Right lobe of liver (tissue), 6 donors: ENCODE measurements at regions not wholly inside any gene's neighbourhood (a gene's known extent, or its start where the extent isn't known, plus 50 kb on each side); places are given as distances from the start of the nearest gene placed in this dataset.

Experiments used
- ATAC-seq, 4 donors: fragments of 200-7000 bp; cut with Tn5 transposase; one replicate each; pipeline ENCODE4 v1.9.1; 2020; ENCODE audit warnings: mild to moderate bottlenecking in 4 of 4, moderate library complexity in 4 of 4
- DNase-seq, 3 donors: peaks; one replicate each; pipeline ENCODE4 v3.0.0-alpha.2; 2020
- H3K27ac ChIP-seq, 3 donors: fragments of 200-600 bp; one replicate each; pipeline ENCODE4 v1.8.0; 2022
- H3K27me3 ChIP-seq, 2 donors: fragments of 200-600 bp; one replicate each; pipeline ENCODE4 v1.8.0; 2022
- H3K36me3 ChIP-seq, 4 donors: fragments of 200-600 bp; sonication (generic) in 1 of 4; one replicate each; pipeline versions ENCODE4 v1.5.1 to v1.8.0; 2017 to 2022; ENCODE audit warnings: control low read depth in 1 of 4
- H3K4me1 ChIP-seq, 4 donors: fragments of 200-600 bp; sonication (generic) in 1 of 4; one replicate each; pipeline versions ENCODE4 v1.5.1 to v1.8.0; 2017 to 2022; ENCODE audit warnings: control low read depth in 1 of 4
- H3K4me3 ChIP-seq, 3 donors: fragments of 200-600 bp; one replicate each; pipeline ENCODE4 v1.8.0; 2022
- H3K9me3 ChIP-seq, 4 donors: fragments of 200-600 bp; sonication (generic) in 1 of 4; one replicate each; pipeline versions ENCODE4 v1.5.1 to v1.8.0; 2017 to 2022; ENCODE audit warnings: control low read depth in 1 of 4
- POLR2A ChIP-seq: fragments of 450-650 bp; IDR thresholded peaks from one replicate; pipeline ENCODE4 v1.6.1; 2017; ENCODE audit warnings: antibody characterized with exemption, mild to moderate bottlenecking
- WGBS: methylation state at CpG from one replicate; pipeline ENCODE4 v1.1.6; 2018; ENCODE audit warnings: low coverage, low lambda C conversion rate; ENCODE audit not compliant: insufficient coverage; ENCODE audit errors: missing lambda C conversion rate; 5-methylcytosine and 5-hydroxymethylcytosine counted together
- intact Hi-C, 2 donors: fragments of 100-400 bp; cut with DNase I; formaldehyde crosslinking; loops; one replicate each; pipeline versions ENCODE4 v1.11.2 to v1.14.1; 2022
- TF ChIP-seq, protein P1 (sequence below), 4 donors: fragments of 200-600 bp in 3 of 4; fragments of 450-650 bp in 1 of 4; IDR thresholded peaks; one replicate each; pipeline versions ENCODE4 v1.5.1 to v1.8.0; 2016 to 2022; ENCODE audit warnings: antibody characterized with exemption in 4 of 4, mild to moderate bottlenecking in 2 of 4
- donor health status: DM: no; HTN: yes; CAD: no.
- donor health status: DM: no; HTN: no; CAD: no.
- donor health status: DM: no; HTN: no; CAD: no.
- donor health status: DM: no; HTN: yes; CAD: no.
- donor health status: DM: no; HTN: yes; CAD: no.

DNA sequence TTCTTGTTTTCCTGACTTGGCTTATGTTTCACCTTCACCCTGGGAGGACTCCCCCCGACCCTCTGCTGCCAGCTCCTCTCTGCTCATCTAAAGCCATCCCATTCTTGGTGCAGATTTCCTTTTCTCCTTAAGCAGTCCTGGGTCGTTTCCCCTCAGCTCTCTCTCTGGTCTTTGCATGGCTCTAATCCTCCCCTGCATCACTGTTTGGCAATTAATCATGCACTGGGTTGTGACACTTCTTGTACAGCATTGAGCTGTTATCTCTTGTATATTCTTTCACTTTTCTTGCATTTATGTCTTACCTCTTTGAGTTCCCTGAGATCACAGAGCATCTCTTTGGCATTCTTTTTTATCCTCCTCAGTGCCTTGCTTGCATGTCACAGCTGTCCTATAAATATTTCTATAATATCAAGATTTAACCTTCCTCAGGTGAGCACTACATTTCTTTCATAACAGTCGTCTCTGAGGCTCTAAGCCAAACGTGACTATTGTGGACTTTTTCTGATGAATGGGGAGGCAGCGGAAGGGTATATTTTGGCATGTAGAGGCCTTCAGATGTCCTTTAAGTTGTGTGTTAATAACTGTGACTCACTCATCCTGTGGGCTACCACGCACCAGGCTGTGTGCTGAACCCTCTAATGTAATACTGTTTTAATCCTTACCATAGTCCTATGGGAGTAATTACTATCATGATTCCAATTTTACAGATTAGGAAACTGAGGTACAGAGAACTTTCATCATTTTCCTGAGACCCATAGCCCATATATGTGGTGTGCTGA, 507.5 kb downstream of the SLC4A3 start:
- Histone ChIP-seq H3K27ac (no peak overlapping the region), H3K27me3 (no peaks in the 10 kb centered on the region), H3K4me1 (no peaks in the 10 kb centered on the region), H3K9me3 (no peaks in the 10 kb centered on the region), H3K36me3 (no peaks in the 10 kb centered on the region), H3K4me3 (no peak overlapping the region)
- intact Hi-C loops, result no loop called here
- no peak for DNase-seq
- no peak for ATAC-seq
- WGBS, result 37% methylated on average over 5 of the region's 6 CpGs
- no peak for TF ChIP-seq POLR2A
- TF ChIP-seq, protein P1, sequence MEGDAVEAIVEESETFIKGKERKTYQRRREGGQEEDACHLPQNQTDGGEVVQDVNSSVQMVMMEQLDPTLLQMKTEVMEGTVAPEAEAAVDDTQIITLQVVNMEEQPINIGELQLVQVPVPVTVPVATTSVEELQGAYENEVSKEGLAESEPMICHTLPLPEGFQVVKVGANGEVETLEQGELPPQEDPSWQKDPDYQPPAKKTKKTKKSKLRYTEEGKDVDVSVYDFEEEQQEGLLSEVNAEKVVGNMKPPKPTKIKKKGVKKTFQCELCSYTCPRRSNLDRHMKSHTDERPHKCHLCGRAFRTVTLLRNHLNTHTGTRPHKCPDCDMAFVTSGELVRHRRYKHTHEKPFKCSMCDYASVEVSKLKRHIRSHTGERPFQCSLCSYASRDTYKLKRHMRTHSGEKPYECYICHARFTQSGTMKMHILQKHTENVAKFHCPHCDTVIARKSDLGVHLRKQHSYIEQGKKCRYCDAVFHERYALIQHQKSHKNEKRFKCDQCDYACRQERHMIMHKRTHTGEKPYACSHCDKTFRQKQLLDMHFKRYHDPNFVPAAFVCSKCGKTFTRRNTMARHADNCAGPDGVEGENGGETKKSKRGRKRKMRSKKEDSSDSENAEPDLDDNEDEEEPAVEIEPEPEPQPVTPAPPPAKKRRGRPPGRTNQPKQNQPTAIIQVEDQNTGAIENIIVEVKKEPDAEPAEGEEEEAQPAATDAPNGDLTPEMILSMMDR (IDR thresholded peaks at IDR 0.05), result no peak

DNA sequence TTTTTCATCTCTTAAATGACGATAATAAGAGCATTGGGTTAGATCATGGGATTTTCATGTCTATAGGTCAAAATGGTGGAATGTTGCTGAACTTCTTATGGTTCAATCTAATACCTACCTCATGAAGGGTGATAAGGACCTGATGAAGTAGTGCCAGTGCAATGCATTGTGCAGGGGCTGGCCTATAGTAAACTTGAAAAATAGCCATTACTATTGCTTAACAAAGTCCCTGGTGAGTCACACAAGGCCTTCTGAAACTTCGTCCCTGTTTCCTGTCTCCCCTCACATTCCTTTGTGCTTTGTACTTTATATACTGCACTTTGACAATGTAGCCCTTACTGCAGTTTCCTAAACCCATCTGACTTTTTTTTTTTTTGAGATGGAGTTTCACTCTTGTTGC, 515.9 kb downstream of the SLC4A3 start:
- intact Hi-C loops, result no loop called here
- H3K9me3 ChIP-seq, result no peaks in the 10 kb centered on the region
- 31% methylated on average over 2 of the region's 2 CpGs for WGBS
- no peak for TF ChIP-seq POLR2A
- TF ChIP-seq, protein P1 (IDR thresholded peaks at IDR 0.05), result no peak
- H3K4me3 ChIP-seq, result no peak overlapping the region
- H3K36me3 ChIP-seq, result no peaks in the 10 kb centered on the region
- H3K27me3 ChIP-seq, result no peaks in the 10 kb centered on the region
- DNase-seq, result no peak
- ATAC-seq, result no peak
- no peaks in the 10 kb centered on the region for H3K4me1 ChIP-seq
- H3K27ac ChIP-seq, result no peak overlapping the region

DNA sequence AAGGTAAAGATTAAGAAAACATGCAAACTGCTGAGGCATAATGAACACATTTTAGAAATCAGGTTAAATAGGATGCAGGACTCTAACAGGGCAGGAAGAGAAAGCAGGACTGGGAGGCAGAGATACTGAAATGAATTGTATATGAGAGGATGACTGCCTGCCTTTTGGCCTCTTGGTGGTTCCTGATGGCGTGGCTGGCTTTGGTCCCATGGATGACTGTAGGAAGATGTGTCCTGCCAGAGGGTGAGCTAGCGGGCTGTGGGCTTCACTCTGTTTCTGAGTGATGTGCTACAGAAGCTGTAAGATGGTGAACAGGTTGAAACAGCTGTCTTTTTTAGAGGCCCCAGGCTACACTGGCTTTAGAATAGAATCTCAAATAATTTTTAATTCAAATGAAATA, 517.0 kb downstream of the SLC4A3 start:
- no peaks in the 10 kb centered on the region for H3K36me3 ChIP-seq
- no peaks in the 10 kb centered on the region for H3K9me3 ChIP-seq
- no peak for ATAC-seq
- DNase-seq, result no peak
- no peak overlapping the region for H3K27ac ChIP-seq
- H3K4me3 ChIP-seq, result no peak overlapping the region
- TF ChIP-seq, protein P1 (IDR thresholded peaks at IDR 0.05), result no peak
- no peak for TF ChIP-seq POLR2A
- 56% methylated on average over 1 of the region's 2 CpGs for WGBS
- H3K27me3 ChIP-seq, result no peaks in the 10 kb centered on the region
- intact Hi-C loops, result no loop called here
- no peaks in the 10 kb centered on the region for H3K4me1 ChIP-seq

DNA sequence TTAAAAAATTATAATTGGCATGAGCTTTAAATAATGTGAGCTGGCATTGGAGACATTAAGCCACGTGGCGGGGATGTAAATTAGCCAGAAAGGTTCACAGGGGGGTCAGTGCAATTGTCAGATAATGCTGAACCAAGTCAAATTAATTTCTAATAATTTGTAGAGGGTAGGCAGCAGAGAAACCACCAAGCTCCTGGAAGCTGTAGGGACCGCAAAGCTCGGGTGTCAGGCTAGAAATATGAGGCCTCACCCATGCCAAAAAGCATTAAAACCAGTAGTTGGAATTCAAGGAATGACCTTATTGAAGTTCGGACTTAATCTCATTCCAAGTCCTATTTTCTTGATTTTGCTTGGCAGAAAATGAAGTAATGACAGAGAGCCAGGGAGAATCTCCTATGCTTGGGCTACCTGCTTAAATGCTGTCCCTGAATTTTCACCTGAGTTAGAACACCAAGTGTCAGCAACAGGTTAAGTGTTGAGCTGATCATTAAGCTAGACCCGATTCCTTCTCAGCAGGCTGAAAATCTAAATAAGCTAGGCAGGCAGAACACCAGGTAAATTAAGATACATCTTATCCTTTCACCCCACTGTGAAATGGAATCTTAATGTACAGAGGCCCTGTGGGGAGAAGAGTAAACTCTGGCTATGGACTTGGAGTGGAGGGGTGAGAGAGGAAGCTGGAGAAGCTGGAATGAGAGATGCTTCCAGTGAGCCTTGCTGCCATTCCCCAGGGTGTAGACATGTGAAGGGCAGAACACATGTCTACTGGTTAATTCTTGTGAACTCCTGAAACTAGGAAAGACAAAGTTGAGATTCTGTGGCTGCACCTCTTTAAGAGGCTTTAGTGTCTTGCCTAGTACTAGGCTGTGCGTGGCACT, 520.0 kb downstream of the SLC4A3 start:
- no peaks in the 10 kb centered on the region for H3K4me1 ChIP-seq
- ATAC-seq (no peak), DNase-seq (no peak)
- H3K36me3 ChIP-seq, result no peaks in the 10 kb centered on the region
- no peak for TF ChIP-seq POLR2A
- TF ChIP-seq, protein P1 (IDR thresholded peaks at IDR 0.05), result no peak
- H3K27me3 ChIP-seq, result no peaks in the 10 kb centered on the region
- intact Hi-C loops, result no loop called here
- H3K4me3 ChIP-seq, result no peak overlapping the region
- WGBS, result 56% methylated on average over 7 of the region's 7 CpGs
- H3K27ac ChIP-seq, result no peak overlapping the region
- H3K9me3 ChIP-seq, result no peaks in the 10 kb centered on the region
